HepG2 (cell line): ENCODE measurements at regions not wholly inside any gene's neighbourhood (a gene's known extent, or its start where the extent isn't known, plus 50 kb on each side); places are given as distances from the start of the nearest gene placed in this dataset.

Experiments
- ATAC-seq: fragments of 200-7000 bp; cut with Tn5 transposase; 3 replicates; pipeline ENCODE4 v1.9.1; 2020; ENCODE audit warnings: mild to moderate bottlenecking, moderate library complexity
- BruUV-seq: library from RNA; stranded (reverse); fragments of 400-500 nt; replicated peaks from 2 replicates; lab custom pipeline; 2021; lab: Mats Ljungman, UMichigan
- CTCF ChIA-PET: fragments of 300-600 bp; formaldehyde crosslinking; extraction: SDS; loops from one replicate; lab custom pipeline; 2021; ENCODE audit warnings: low total read pairs, inconsistent platforms, low intra/inter-chr PET ratio; lab: Yijun Ruan, JAX
- POLR2A ChIA-PET: fragments of 350-600 bp; sonication (Branson Sonifier 250); formaldehyde crosslinking; loops from one replicate; lab custom pipeline; 2020; ENCODE audit warnings: antibody characterized with exemption, inconsistent platforms; lab: Yijun Ruan, JAX
- DNase-seq: peaks from one replicate; pipeline ENCODE4 v3.0.0-alpha.2; 2015; ENCODE audit warnings: low spot score
- FAIRE-seq: peaks from 3 replicates; lab custom pipeline; 2011; peaks lifted over from hg19 to GRCh38; lab: Jason Lieb, UNC
- H2AFZ ChIP-seq: one replicate; pipeline ENCODE4 v1.6.1; 2011; ENCODE audit warnings: low read length, inconsistent platforms
- H3K27ac ChIP-seq: fragments of 300-600 bp; 3 replicates; pipeline ENCODE4 v1.8.0; 2011; ENCODE audit warnings: mixed run types, mild to moderate bottlenecking, mixed read lengths, low read length, inconsistent platforms; ENCODE audit not compliant: insufficient read depth; ENCODE audit errors: extremely low read length
- H3K27me3 ChIP-seq, 2 experiments: fragments of 200-600 bp in 1 of 2; 2 replicates in 1 of 2; 3 replicates in 1 of 2; pipeline versions ENCODE4 v1.6.0 to v1.8.0; 2011; ENCODE audit warnings: low read length in 2 of 2, mild to moderate bottlenecking in 2 of 2, moderate library complexity in 2 of 2, inconsistent platforms in 1 of 2; ENCODE audit not compliant: insufficient read depth in 2 of 2, control insufficient read depth in 1 of 2
- H3K36me3 ChIP-seq, 2 experiments: fragments of 200-600 bp in 1 of 2; replicated peaks in 1 of 2; 2 replicates in 1 of 2; 3 replicates in 1 of 2; pipeline versions ENCODE4 v1.5.1 to v1.8.0; 2011; ENCODE audit warnings: low read length in 2 of 2, inconsistent platforms in 1 of 2; ENCODE audit not compliant: insufficient read depth in 2 of 2, control insufficient read depth in 1 of 2
- H3K4me1 ChIP-seq: 2 replicates; pipeline ENCODE4 v1.5.1; 2012; ENCODE audit warnings: low read length, inconsistent platforms; ENCODE audit not compliant: insufficient read depth
- H3K4me2 ChIP-seq: 2 replicates; pipeline ENCODE4 v1.6.0; 2011; ENCODE audit warnings: low read depth, low read length, inconsistent platforms
- H3K4me3 ChIP-seq, 3 experiments: fragments of 200-600 bp in 1 of 3; sonication (generic), shearing (Covaris generic) in 1 of 3; replicated peaks in 1 of 3; 2 replicates each; pipeline ENCODE4 v1.5.1; 2011 to 2016; ENCODE audit warnings: low read length in 3 of 3, inconsistent platforms in 2 of 3, low read depth in 2 of 3, mild to moderate bottlenecking in 2 of 3, control low read depth in 1 of 3, mixed read lengths in 1 of 3; ENCODE audit not compliant: insufficient read depth in 1 of 3
- H3K79me2 ChIP-seq: one replicate; pipeline ENCODE4 v1.6.1; 2011; ENCODE audit warnings: low read length, inconsistent platforms; ENCODE audit not compliant: insufficient read depth
- H3K9ac ChIP-seq: 2 replicates; pipeline ENCODE4 v1.6.0; 2011; ENCODE audit warnings: mild to moderate bottlenecking, low read depth, low read length, inconsistent platforms; ENCODE audit not compliant: insufficient read depth
- H3K9me3 ChIP-seq: 2 replicates; pipeline ENCODE4 v1.5.1; 2012; ENCODE audit warnings: mild to moderate bottlenecking, low read length
- H4K20me1 ChIP-seq: 2 replicates; pipeline ENCODE4 v1.6.0; 2011; ENCODE audit warnings: inconsistent platforms, mild to moderate bottlenecking, low read length, moderate library complexity; ENCODE audit not compliant: insufficient read depth
- ARNT2 ChIP-seq: sonication (generic); formaldehyde crosslinking; IDR thresholded peaks from 2 replicates; pipeline ENCODE4 v1.8.0; 2022; ENCODE audit warnings: mild to moderate bottlenecking, low read depth, missing genetic modification reagents, moderate library complexity
- ATF7 ChIP-seq, 2 experiments: fragments of 450-650 bp in 1 of 2; sonication (generic) in 1 of 2; formaldehyde crosslinking in 1 of 2; IDR thresholded peaks; 2 replicates each; pipeline versions ENCODE4 v1.4.0 to v1.6.1; 2016 to 2020; ENCODE audit warnings: antibody characterized with exemption in 1 of 2, mild to moderate bottlenecking in 1 of 2, missing genetic modification reagents in 1 of 2
- FOXC1 ChIP-seq: sonication (generic); formaldehyde crosslinking; IDR thresholded peaks from 2 replicates; pipeline ENCODE4 v1.8.0; 2022; ENCODE audit warnings: mild to moderate bottlenecking, missing genetic modification reagents, borderline replicate concordance
- UBTF ChIP-seq: sonication (generic); formaldehyde crosslinking; IDR thresholded peaks from 2 replicates; pipeline ENCODE4 v1.4.0; 2020; ENCODE audit warnings: mild to moderate bottlenecking, missing genetic modification reagents
- WGBS: methylation state at CpG from one replicate; pipeline ENCODE4 v1.1.6; 2017; ENCODE audit warnings: low lambda C conversion rate; 5-methylcytosine and 5-hydroxymethylcytosine counted together
- in situ Hi-C: cut with HindIII; loops from 2 replicates; pipeline ENCODE4 v1.10.0; 2017; ENCODE audit warnings: low pct_unique_long_range_greater_than_20kb; ENCODE audit not compliant: extremely low pct_ligation_motif_present
- intact Hi-C: fragments of 100-400 bp; cut with micrococcal nuclease; formaldehyde crosslinking; loops from one replicate; pipeline ENCODE4 v1.10.0; 2022; ENCODE audit not compliant: unreplicated experiment

- TF ChIP-seq UBTF, result no peak
- no peak for TF ChIP-seq FOXC1
Observed at GRCh38 chr1:240000634-240001033, 91.0 kb upstream of the FMN2 start (continued).

- POLR2A ChIA-PET, result no interaction called here
- WGBS, result 28% methylated on average over 7 of the region's 7 CpGs
Observed at GRCh38 chr1:240001177-240001740, 90.4 kb upstream of the FMN2 start.

More at GRCh38 chr1:240001177-240001740, 90.4 kb upstream of the FMN2 start:
- H4K20me1 ChIP-seq, result no peaks in the 10 kb centered on the region
- in situ Hi-C loops, result no loop called here
- BruUV-seq, result no TSS peak
- no peaks in the 10 kb centered on the region for H3K79me2 ChIP-seq
- CTCF ChIA-PET, result no interaction called here
- no peak overlapping the region for H3K9ac ChIP-seq
- H3K27ac ChIP-seq, result no peak overlapping the region
- intact Hi-C loops, result no loop called here
- H3K9me3 ChIP-seq, result no peaks in the 10 kb centered on the region
- FAIRE-seq (no peak), DNase-seq (no peak), ATAC-seq (no peak)
- no peak overlapping the region for H3K4me2 ChIP-seq
- no peaks in the 10 kb centered on the region for H3K27me3 ChIP-seq
- H3K4me1 ChIP-seq, result no peaks in the 10 kb centered on the region
- no peak for TF ChIP-seq ARNT2
- no peak for TF ChIP-seq ATF7 (IDR thresholded peaks at IDR 0.05)
- no peak for TF ChIP-seq ATF7 (CRISPR knock-in tag; IDR thresholded peaks at IDR 0.05)
- H3K4me3 ChIP-seq, result no peak overlapping the region
- H3K36me3 ChIP-seq, result no peaks in the 10 kb centered on the region
- H2AFZ ChIP-seq, result no peak overlapping the region
